HUES64 (cell line): ENCODE measurements at regions not wholly inside any gene's neighbourhood (a gene's known extent, or its start where the extent isn't known, plus 50 kb on each side); places are given as distances from the start of the nearest gene placed in this dataset.
"Not testable (repeated sequence)": the region's sequence is repeated elsewhere in the genome, so short reads cannot be mapped to it uniquely, and the experiment has no call there.

ENCODE experiments used
- H3K27ac ChIP-seq: 2 replicates; pipeline ENCODE4 v1.7.0; 2013; ENCODE audit warnings: low read depth, low read length, inconsistent platforms
- H3K27me3 ChIP-seq: 2 replicates; pipeline ENCODE4 v1.6.1; 2013; ENCODE audit warnings: mild to moderate bottlenecking, low read length; ENCODE audit not compliant: insufficient read depth
- H3K36me3 ChIP-seq: 2 replicates; pipeline ENCODE4 v1.6.1; 2013; ENCODE audit warnings: mild to moderate bottlenecking, low read length; ENCODE audit not compliant: insufficient read depth
- H3K4me1 ChIP-seq: 2 replicates; pipeline ENCODE4 v1.6.1; 2013; ENCODE audit warnings: mild to moderate bottlenecking, low read length, moderate library complexity; ENCODE audit not compliant: insufficient read depth
- H3K4me3 ChIP-seq: 2 replicates; pipeline ENCODE4 v1.5.1; 2013; ENCODE audit warnings: mild to moderate bottlenecking, low read length, moderate library complexity
- H3K9ac ChIP-seq: 2 replicates; pipeline ENCODE4 v1.6.1; 2013; ENCODE audit warnings: mild to moderate bottlenecking, low read depth, low read length
- H3K9me3 ChIP-seq: 2 replicates; pipeline ENCODE4 v1.6.1; 2013; ENCODE audit warnings: low read depth, low read length; ENCODE audit not compliant: insufficient read depth
- WGBS: fragments of 150-250, 120-280 bp; methylation state at CpG from one replicate; pipeline ENCODE4 v1.1.7; 2013; ENCODE audit warnings: missing lambda C conversion rate; 5-methylcytosine and 5-hydroxymethylcytosine counted together

DNA sequence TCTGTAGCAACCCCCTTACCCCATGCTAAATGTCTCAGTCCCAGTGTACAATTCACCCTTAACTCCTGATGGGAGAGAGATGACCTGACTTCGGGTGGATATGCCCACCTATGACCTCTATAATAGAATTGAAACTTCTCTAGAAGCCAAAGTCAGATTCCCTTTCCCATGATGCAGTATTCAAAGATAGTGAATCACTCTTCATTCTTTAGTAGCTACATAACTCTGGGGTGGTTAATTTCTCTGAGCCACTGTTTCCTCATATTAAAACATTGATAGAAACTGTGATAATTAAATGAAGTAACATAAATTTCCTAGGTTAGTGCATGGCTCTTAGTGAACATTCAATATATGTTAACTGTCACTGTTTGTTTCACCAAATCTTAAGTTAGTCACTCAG, 500.4 kb downstream of the COL12A1 start:
- Histone ChIP-seq H3K4me1 (no peaks in the 10 kb centered on the region), H3K9ac (no peak overlapping the region), H3K27me3 (no peaks in the 10 kb centered on the region), H3K36me3 (no peaks in the 10 kb centered on the region), H3K9me3 (no peaks in the 10 kb centered on the region), H3K4me3 (no peak overlapping the region), H3K27ac (no peak overlapping the region)
- 91% methylated on average over 1 of the region's 1 CpG for WGBS

DNA sequence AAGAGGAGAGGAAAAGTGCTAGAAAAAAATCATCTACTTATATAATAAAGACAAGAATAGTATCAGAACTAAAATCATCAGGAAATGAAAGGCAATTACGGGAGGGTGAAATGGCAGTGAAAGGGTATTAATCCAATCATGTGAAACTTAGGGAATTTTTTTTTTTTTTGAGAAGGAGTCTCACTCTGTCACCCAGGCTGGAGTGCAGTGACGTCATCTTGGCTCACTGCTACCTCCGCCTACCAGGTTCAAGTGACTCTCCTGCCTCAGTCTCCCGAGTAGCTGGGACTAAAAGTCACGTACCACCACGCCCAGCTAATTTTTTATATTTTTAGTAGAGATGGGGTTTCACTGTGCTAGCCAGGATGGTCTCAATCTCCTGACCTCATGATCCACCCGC, 501.3 kb downstream of the COL12A1 start:
- not testable (repeated sequence) for H3K4me1 ChIP-seq, H3K27me3 ChIP-seq, H3K9me3 ChIP-seq, H3K27ac ChIP-seq, H3K36me3 ChIP-seq, H3K4me3 ChIP-seq, H3K9ac ChIP-seq
- 91% methylated on average over 7 of the region's 7 CpGs for WGBS

DNA sequence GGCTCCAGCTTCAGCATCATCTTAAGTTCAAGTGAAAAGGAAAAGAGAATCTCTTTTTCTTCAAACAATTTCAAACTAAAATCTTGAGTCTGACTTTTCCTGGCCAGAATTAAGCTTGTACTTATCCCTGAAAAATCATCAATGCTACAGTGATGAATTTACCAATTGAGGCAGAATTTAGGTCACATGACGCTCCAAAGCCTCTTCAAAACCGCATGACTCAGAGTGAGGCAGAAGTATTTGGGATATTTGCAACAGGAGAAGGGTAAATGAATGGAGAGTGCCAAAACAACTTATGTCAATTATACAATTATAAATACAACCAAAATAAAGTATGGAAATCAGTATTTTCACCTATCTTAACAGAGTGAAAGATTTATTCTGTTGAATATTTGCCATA, 515.5 kb downstream of the COL12A1 start:
- Histone ChIP-seq H3K27ac (no peak overlapping the region), H3K4me1 (no peaks in the 10 kb centered on the region), H3K36me3 (no peaks in the 10 kb centered on the region), H3K27me3 (no peaks in the 10 kb centered on the region), H3K9ac (no peak overlapping the region), H3K4me3 (no peak overlapping the region), H3K9me3 (no peaks in the 10 kb centered on the region)
- WGBS, result 83% methylated on average over 2 of the region's 2 CpGs

DNA sequence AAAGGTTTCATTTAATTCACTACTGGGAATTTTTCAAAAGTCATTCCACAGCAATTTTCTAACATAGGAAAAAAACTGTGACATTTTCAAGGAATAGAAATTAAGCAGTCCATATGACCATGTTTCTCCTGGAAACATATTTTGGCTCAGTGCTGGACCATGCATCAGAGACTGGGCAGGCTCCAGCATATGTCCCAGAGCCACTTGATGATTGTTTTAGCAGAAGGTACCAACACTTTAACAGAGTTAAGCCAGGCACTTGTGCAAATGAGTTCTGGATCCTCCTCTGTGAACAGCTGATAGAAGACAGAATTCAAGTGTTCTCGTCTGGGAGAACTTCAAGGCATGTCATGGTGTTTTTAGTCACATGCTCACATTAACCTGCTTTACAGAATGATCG, 516.3 kb downstream of the COL12A1 start:
- H3K27ac ChIP-seq, result no peak overlapping the region
- H3K9ac ChIP-seq, result no peak overlapping the region
- H3K9me3 ChIP-seq, result no peaks in the 10 kb centered on the region
- no peaks in the 10 kb centered on the region for H3K27me3 ChIP-seq
- H3K4me3 ChIP-seq, result no peak overlapping the region
- no peaks in the 10 kb centered on the region for H3K36me3 ChIP-seq
- H3K4me1 ChIP-seq, result no peaks in the 10 kb centered on the region
- WGBS, result 85% methylated on average over 2 of the region's 2 CpGs

DNA sequence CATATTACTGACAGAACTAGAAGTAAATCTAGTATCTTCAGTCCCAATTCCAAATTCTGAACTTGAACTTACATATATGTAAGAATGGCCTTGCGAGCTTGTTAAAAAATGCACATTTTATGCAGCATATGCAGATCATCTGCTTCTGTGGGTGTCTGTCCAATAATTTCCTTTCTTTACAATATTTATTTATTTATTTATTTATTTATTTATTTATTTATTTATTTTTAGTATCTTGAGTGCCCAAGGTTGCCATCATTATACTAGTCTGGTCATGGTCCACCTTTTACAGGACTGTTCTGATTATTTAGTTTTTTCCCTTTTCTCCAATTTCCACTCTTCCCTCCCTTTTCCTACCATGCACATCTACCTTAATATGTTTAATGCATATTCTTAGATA, 528.4 kb downstream of the COL12A1 start:
- whole genome bisulfite sequencing, result no CpG with 5 or more reads among the region's 1 CpG
- H3K9me3 ChIP-seq, result no peaks in the 10 kb centered on the region

DNA sequence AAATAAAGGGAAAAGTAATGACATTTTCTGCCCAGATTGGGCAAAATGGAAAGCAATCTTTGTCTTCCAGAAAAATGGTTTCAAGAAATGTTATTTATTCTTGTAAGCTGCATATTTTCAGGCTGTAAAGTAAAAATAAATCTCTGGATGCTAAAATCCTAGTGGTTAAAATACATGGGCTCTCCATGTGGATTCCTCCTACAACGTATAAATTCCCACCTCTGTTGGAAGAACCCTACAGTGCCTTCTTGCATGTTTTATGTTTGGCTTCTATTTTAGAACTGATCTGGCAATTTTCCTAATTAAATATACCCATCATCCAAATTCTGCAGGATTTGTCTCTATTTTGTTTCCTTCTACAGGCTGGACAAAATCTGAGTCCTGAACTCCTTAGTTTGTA, 528.9 kb downstream of the COL12A1 start:
- 90% methylated on average over 1 of the region's 1 CpG for WGBS
- no peak overlapping the region for H3K9ac ChIP-seq
- no peaks in the 10 kb centered on the region for H3K9me3 ChIP-seq
- H3K27ac ChIP-seq, result no peak overlapping the region
- no peak overlapping the region for H3K4me3 ChIP-seq
- no peaks in the 10 kb centered on the region for H3K27me3 ChIP-seq
- no peaks in the 10 kb centered on the region for H3K4me1 ChIP-seq
- H3K36me3 ChIP-seq, result no peaks in the 10 kb centered on the region

More for the DNA sequence above, 528.4 kb downstream of the COL12A1 start:
- H3K36me3 ChIP-seq, result no peaks in the 10 kb centered on the region
- H3K4me1 ChIP-seq, result no peaks in the 10 kb centered on the region
- H3K4me3 ChIP-seq, result no peak overlapping the region
- no peaks in the 10 kb centered on the region for H3K27me3 ChIP-seq
- H3K27ac ChIP-seq, result no peak overlapping the region
- H3K9ac ChIP-seq, result no peak overlapping the region

DNA sequence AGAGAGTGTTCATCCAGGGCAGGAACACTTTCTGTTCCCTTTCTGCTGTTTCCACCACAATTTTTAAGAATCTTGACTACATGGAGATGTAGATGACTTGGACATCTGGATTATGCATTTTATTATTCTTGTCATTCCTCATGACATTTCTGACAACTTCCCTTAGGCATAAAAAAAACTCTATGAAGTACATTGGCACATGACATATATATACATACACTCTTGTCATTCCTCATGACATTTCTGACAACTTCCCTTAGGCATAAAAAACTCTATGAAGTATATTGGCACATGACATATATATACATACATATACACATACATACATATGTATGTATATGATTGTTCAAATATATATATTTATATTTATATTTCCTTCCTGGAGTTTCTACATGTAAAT, 531.5 kb downstream of the COL12A1 start:
- Histone ChIP-seq H3K36me3 (no peaks in the 10 kb centered on the region), H3K27ac (no peak overlapping the region), H3K9me3 (no peaks in the 10 kb centered on the region), H3K27me3 (no peaks in the 10 kb centered on the region), H3K4me1 (no peaks in the 10 kb centered on the region), H3K9ac (no peak overlapping the region), H3K4me3 (no peak overlapping the region)

DNA sequence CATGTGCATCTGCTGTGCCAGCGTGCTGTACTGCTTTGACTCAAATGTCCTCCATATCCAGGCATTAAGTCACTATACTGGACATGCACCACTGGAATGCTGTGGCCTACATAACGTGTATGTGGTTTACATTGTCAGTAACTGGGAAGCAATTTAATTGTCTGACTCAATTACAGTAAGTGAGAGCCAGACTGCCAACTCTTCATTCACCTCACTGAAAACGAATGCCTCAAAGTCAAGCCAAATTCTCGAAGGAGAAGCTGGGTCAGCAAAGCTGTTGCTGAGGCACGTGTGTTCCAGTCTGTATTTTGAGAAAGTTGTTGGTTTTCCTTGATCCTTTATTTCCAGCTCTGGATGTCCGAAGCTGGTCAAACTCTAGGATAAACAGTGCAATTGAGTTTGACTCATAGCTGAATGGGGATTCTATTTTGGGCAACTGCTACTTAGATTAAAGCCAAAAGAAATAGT, 534.3 kb downstream of the COL12A1 start:
- Histone ChIP-seq H3K9ac (no peak overlapping the region), H3K27me3 (no peaks in the 10 kb centered on the region), H3K36me3 (no peaks in the 10 kb centered on the region), H3K4me3 (no peak overlapping the region), H3K4me1 (no peaks in the 10 kb centered on the region), H3K27ac (no peak overlapping the region), H3K9me3 (no peaks in the 10 kb centered on the region)
- 91% methylated on average over 6 of the region's 6 CpGs for WGBS

DNA sequence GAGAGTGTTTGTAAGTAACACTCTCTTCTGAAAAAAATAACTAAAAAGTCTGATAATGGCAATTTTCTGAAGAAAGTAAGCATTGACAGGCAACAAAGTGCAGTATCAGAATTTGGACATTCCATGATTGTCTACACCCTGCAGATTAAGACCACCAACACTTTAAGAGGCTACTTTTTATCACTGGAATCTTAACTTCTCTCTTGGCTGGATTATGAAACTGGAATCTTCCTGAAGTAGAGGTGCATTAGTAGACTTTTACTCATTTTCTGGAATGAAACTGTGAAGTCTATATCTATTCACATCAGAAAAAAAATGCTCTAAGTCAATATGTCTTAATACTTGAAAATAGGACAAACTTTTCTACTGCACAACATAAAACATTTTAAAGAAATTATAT, 547.5 kb downstream of the COL12A1 start:
- Histone ChIP-seq H3K36me3 (no peaks in the 10 kb centered on the region), H3K9me3 (peaks cover 13% of the 10 kb centered on the region), H3K27ac (no peak overlapping the region), H3K4me1 (no peaks in the 10 kb centered on the region), H3K9ac (no peak overlapping the region), H3K4me3 (no peak overlapping the region), H3K27me3 (no peaks in the 10 kb centered on the region)

DNA sequence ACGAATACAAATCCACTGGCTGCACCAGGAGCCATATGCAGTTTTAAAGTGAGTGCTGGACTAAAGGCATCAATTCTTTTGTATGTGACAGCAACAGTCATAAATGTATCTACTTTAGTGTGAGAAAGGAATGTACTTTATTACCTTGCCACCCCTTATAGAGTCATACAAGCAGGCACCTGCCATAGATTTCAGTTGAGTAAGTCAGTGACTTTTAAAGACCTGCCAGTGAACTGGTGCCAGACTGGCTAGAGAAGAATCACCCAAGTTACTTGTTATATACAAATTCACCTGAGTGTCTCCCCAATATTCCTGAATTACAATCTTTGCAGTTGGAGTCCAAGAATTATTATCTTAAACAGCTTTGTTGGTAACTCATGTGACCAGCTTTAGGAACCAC, 547.9 kb downstream of the COL12A1 start:
- H3K4me3 ChIP-seq, result no peak overlapping the region
- WGBS, result 93% methylated on average over 1 of the region's 1 CpG
- H3K27ac ChIP-seq, result no peak overlapping the region

DNA sequence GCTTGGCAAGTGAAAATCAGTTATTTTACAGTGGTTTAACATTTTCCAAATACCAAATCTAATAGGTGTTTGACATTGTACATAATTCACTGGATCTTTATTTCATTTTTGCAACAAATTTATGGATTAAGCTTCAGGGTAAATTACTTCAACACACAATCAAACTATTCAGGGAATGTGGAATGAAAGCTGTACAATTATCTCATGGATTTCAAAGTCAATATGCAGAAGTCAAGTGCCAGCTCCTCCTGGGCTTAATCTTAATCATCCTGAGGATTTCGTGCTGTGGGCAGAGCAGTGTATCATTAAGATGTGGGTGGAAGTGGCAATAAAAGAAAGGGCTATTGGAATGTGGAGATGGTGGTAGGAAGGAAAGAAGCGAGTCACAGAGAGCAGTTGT, 548.8 kb downstream of the COL12A1 start:
- H3K4me3 ChIP-seq, result no peak overlapping the region
- WGBS, result 84% methylated on average over 2 of the region's 2 CpGs
- no peak overlapping the region for H3K27ac ChIP-seq
- H3K9ac ChIP-seq, result no peak overlapping the region
- no peaks in the 10 kb centered on the region for H3K27me3 ChIP-seq
- no peaks in the 10 kb centered on the region for H3K36me3 ChIP-seq
- H3K4me1 ChIP-seq, result no peaks in the 10 kb centered on the region
- peaks cover 13% of the 10 kb centered on the region for H3K9me3 ChIP-seq

More for the DNA sequence above, 547.9 kb downstream of the COL12A1 start:
- peaks cover 13% of the 10 kb centered on the region for H3K9me3 ChIP-seq
- no peaks in the 10 kb centered on the region for H3K36me3 ChIP-seq
- H3K9ac ChIP-seq, result no peak overlapping the region
- H3K4me1 ChIP-seq, result no peaks in the 10 kb centered on the region
- no peaks in the 10 kb centered on the region for H3K27me3 ChIP-seq

DNA sequence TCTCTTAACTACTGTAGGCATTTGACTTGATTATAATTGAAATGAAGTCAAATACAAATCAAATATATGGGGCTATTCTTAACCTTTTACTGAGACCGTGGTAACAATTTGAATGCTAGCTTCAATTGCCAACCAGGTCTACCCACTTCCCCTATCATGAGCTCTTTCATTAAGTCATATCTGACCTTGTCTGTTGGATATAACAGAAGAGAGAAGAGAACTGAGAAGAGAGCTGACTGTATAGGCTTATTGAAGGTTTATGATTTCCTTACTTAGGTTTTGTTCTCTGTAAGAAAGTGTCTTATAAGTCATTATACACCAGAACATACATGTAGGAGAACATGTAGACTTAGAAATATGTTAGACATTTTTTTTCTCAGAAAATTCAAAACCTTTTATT, 549.4 kb downstream of the COL12A1 start:
- Histone ChIP-seq H3K27me3 (no peaks in the 10 kb centered on the region), H3K9me3 (peaks cover 13% of the 10 kb centered on the region), H3K36me3 (no peaks in the 10 kb centered on the region), H3K4me3 (no peak overlapping the region), H3K9ac (no peak overlapping the region), H3K27ac (no peak overlapping the region), H3K4me1 (no peaks in the 10 kb centered on the region)
- WGBS, result 100% methylated on average over 1 of the region's 1 CpG
